Omental fat pad (tissue), 3 donors: ENCODE measurements at regions not wholly inside any gene's neighbourhood (a gene's known extent, or its start where the extent isn't known, plus 50 kb on each side); places are given as distances from the start of the nearest gene placed in this dataset.

ENCODE experiments used
- ATAC-seq: fragments of 150-250 bp; one replicate; pipeline ENCODE4 v1.9.1; 2016; ENCODE audit warnings: mild to moderate bottlenecking, moderate library complexity; ENCODE audit not compliant: low FRiP score
- DNase-seq: peaks from one replicate; pipeline ENCODE4 v3.0.0-alpha.2; 2019; ENCODE audit warnings: low spot score
- CTCF ChIP-seq, 3 donors: fragments of 450-650 bp; IDR thresholded peaks; one replicate each; pipeline ENCODE4 v1.5.1; 2016 to 2017; ENCODE audit warnings: antibody characterized with exemption in 3 of 3, mild to moderate bottlenecking in 3 of 3, moderate library complexity in 2 of 3

GRCh38 chr3:190194506-190194905 lies 73.8 kb upstream of the P3H2 start:
- DNase-seq (no peak), ATAC-seq (no peak)
- TF ChIP-seq CTCF (IDR thresholded peaks at IDR 0.05): no peak

GRCh38 chr3:190193210-190193609 lies 72.5 kb upstream of the P3H2 start:
- no peak for TF ChIP-seq CTCF (IDR thresholded peaks at IDR 0.05)
- DNase-seq (no peak), ATAC-seq (no peak)

GRCh38 chr3:190192739-190193138 lies 72.0 kb upstream of the P3H2 start:
- TF ChIP-seq CTCF (IDR thresholded peaks at IDR 0.05): no peak
- ATAC-seq: no peak

GRCh38 chr3:190192087-190192486 lies 71.4 kb upstream of the P3H2 start:
- TF ChIP-seq CTCF (IDR thresholded peaks at IDR 0.05): no peak
- ATAC-seq: no peak
- no peak for DNase-seq

More at GRCh38 chr3:190192739-190193138, 72.0 kb upstream of the P3H2 start:
- no peak for DNase-seq

- TF ChIP-seq CTCF (IDR thresholded peaks at IDR 0.05): no peak
- DNase-seq (no peak), ATAC-seq (no peak)
Measured at GRCh38 chr3:190188197-190188596, 67.5 kb upstream of the P3H2 start.

- ATAC-seq (no peak), DNase-seq (no peak)
- no peak for TF ChIP-seq CTCF (IDR thresholded peaks at IDR 0.05)
Measured at GRCh38 chr3:190183121-190183520, 62.4 kb upstream of the P3H2 start.

GRCh38 chr3:190182418-190183043 lies 61.8 kb upstream of the P3H2 start:
- no peak for TF ChIP-seq CTCF (IDR thresholded peaks at IDR 0.05)
- DNase-seq (no peak), ATAC-seq (no peak)
